ENCODE measurements at regions not wholly inside any gene's neighbourhood (a gene's known extent, or its start where the extent isn't known, plus 50 kb on each side); places are given as distances from the start of the nearest gene placed in this dataset.

DNA sequence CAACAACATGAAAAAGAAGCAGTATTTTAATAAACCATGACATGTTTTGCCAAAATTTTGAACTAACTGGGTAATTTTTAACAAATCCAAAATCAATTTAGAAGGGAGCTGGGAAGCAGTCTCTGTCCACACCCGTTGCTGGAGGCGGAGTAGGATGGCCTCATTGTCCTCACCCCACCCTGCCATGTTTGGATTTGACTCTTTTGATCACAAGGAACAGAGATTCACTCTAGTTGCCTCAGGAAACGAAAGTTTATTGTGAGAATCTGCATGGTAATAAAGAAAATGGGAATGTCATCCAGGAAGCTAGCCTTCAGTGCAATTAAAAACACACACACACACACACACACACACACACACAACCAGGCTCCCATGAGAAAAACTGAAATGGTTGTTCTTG lies 145.4 kb downstream of the SLC30A10 start:
- intact Hi-C loops (cut with DNase I) = no loop called here
- Histone ChIP-seq H3K9me3 (no peaks in the 10 kb centered on the region), H3K27ac (no peak overlapping the region), H3K36me3 (no peaks in the 10 kb centered on the region), H3K4me1 (peaks cover 0 to 12% of the 10 kb centered on the region in 2 donors), H3K27me3 (no peaks in the 10 kb centered on the region), H3K4me3 (replicated peaks in 1 of 3) (no peak overlapping the region)
- TF ChIP-seq, protein P1, sequence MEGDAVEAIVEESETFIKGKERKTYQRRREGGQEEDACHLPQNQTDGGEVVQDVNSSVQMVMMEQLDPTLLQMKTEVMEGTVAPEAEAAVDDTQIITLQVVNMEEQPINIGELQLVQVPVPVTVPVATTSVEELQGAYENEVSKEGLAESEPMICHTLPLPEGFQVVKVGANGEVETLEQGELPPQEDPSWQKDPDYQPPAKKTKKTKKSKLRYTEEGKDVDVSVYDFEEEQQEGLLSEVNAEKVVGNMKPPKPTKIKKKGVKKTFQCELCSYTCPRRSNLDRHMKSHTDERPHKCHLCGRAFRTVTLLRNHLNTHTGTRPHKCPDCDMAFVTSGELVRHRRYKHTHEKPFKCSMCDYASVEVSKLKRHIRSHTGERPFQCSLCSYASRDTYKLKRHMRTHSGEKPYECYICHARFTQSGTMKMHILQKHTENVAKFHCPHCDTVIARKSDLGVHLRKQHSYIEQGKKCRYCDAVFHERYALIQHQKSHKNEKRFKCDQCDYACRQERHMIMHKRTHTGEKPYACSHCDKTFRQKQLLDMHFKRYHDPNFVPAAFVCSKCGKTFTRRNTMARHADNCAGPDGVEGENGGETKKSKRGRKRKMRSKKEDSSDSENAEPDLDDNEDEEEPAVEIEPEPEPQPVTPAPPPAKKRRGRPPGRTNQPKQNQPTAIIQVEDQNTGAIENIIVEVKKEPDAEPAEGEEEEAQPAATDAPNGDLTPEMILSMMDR (IDR thresholded peaks at IDR 0.05) = no peak
- TF ChIP-seq POLR2A (IDR thresholded peaks at IDR 0.05) = no peak
- no peak for DNase-seq
- WGBS, 2 donors = 68 to 70% methylated on average over 3 of the region's 3 CpGs

DNA sequence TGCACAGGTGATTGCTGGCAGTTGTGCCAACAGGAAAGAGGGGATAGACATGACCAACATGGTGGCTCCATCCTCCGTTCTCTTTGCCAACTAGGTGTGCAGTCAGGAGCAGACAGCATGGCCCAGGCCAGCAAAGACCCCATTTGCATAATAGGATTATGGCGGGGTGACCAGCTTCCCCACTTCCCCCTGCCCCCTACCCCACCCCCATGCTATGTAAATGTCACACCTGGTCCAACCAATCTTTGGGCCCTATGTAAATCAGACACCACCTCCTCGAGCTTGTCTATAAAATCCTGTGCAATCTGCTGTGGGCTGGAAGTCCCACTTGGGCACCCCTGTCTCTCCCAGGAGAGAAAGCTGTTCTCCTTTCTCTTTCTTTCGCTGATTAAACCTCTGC lies 146.0 kb downstream of the SLC30A10 start:
- intact Hi-C loops (cut with DNase I) = no loop called here
- Histone ChIP-seq H3K36me3 (no peaks in the 10 kb centered on the region), H3K4me3 (replicated peaks in 1 of 3) (no peak overlapping the region), H3K27me3 (no peaks in the 10 kb centered on the region), H3K9me3 (no peaks in the 10 kb centered on the region), H3K4me1 (peaks cover 0 to 14% of the 10 kb centered on the region in 2 donors), H3K27ac (no peak overlapping the region)
- 73 to 82% methylated on average over 4 of the region's 4 CpGs for WGBS, 2 donors
- no peak for TF ChIP-seq POLR2A (IDR thresholded peaks at IDR 0.05)
- TF ChIP-seq, protein P1 (IDR thresholded peaks at IDR 0.05) = no peak
- DNase-seq = no peak

DNA sequence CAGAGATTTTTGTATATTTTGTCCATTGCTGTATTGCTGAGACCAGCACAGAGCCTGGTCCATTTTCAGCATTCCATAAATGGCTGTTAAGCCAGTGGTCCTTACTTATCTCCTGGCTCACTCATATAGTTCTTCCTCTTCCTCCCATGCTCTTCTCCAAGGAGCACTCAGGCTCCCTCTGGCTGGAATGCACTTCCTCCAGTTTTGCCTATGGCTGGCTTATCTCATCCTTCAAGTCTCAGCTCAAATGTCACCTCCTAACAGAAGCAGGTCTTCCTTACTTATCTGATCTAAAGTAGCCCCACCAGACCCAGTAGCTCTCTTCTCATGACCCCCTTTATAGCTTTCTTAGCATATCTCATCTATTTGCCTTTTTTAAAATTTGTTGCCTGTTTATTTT lies 146.9 kb downstream of the SLC30A10 start:
- peaks cover 0 to 14% of the 10 kb centered on the region in 2 donors for H3K4me1 ChIP-seq
- TF ChIP-seq POLR2A (IDR thresholded peaks at IDR 0.05) = no peak
- TF ChIP-seq, protein P1 (IDR thresholded peaks at IDR 0.05) = no peak
- no peak for DNase-seq
- H3K36me3 ChIP-seq = no peaks in the 10 kb centered on the region
- H3K9me3 ChIP-seq = no peaks in the 10 kb centered on the region
- no peaks in the 10 kb centered on the region for H3K27me3 ChIP-seq
- intact Hi-C loops (cut with DNase I) = no loop called here
- H3K27ac ChIP-seq = no peak overlapping the region
- H3K4me3 ChIP-seq (replicated peaks in 1 of 3) = no peak overlapping the region

DNA sequence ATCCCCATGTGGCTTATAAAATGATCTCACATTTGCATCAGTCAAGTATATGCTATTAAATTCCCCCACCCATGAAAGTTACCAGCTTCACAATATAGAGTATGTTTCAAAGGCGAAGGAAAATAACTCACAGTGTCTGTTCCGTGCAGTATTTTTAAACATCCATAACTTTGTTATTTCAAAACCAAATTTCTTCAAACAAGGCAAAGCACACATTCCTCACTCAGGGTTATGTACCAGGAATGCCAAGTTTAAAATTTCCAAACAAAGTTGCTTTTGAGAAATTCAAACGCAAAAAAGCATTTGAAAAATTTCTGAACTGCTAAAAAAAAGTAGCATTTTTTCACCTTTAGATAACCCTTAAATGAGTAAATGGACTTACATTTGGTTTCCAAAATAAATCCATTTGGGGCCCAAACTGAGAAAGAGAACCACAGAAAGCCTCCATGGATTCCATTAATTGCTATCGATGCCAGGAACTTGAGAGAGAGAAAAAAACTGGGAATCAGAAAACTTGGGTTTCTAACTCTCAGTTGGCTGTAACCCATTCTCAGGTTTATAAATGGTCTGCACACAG lies 149.5 kb downstream of the SLC30A10 start:
- WGBS, 2 donors = 67 to 72% methylated on average over 4 of the region's 4 CpGs
- no peak for DNase-seq
- H3K4me1 ChIP-seq = peaks cover 0 to 14% of the 10 kb centered on the region in 2 donors
- H3K27ac ChIP-seq = no peak overlapping the region
- TF ChIP-seq POLR2A (IDR thresholded peaks at IDR 0.05) = no peak
- TF ChIP-seq, protein P1 (IDR thresholded peaks at IDR 0.05) = no peak
- no peaks in the 10 kb centered on the region for H3K27me3 ChIP-seq
- intact Hi-C loops (cut with DNase I) = no loop called here
- no peak overlapping the region for H3K4me3 ChIP-seq (replicated peaks in 1 of 3)
- no peaks in the 10 kb centered on the region for H3K36me3 ChIP-seq
- H3K9me3 ChIP-seq = no peaks in the 10 kb centered on the region

DNA sequence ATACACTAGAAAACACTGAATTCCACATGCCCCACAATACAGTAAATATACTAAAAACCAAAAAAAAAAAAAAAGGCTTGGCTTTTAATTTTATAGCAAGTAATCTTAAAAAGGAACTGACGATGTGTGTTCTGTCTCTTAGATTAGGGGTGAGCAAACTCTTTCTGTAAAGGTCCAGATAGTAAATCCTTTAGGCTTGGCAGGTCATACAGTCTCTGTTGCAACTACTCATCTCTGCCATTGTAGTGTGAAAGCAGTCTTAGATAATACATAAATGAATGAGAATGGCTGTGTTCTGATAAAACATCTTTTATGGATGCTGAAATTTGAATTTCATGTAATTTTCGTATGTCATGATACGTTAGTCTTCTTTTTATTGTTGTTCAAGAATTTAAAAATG lies 150.2 kb downstream of the SLC30A10 start:
- intact Hi-C loops (cut with DNase I) = no loop called here
- no peak for DNase-seq
- WGBS, 2 donors = 89 to 90% methylated on average over 3 of the region's 3 CpGs
- TF ChIP-seq, protein P1 (IDR thresholded peaks at IDR 0.05) = no peak
- no peak for TF ChIP-seq POLR2A (IDR thresholded peaks at IDR 0.05)
- Histone ChIP-seq H3K27me3 (no peaks in the 10 kb centered on the region), H3K4me3 (replicated peaks in 1 of 3) (no peak overlapping the region), H3K27ac (no peak overlapping the region), H3K9me3 (no peaks in the 10 kb centered on the region), H3K4me1 (peaks cover 0 to 14% of the 10 kb centered on the region in 2 donors), H3K36me3 (no peaks in the 10 kb centered on the region)

Data from thyroid gland (tissue), 4 donors.